CD1c-positive myeloid dendritic cell (primary cell): ENCODE measurements at regions not wholly inside any gene's neighbourhood (a gene's known extent, or its start where the extent isn't known, plus 50 kb on each side); places are given as distances from the start of the nearest gene placed in this dataset.

Experiments
- DNase-seq: peaks from one replicate; pipeline ENCODE4 v3.0.0-alpha.2; 2016; ENCODE audit errors: extremely low spot score

DNA sequence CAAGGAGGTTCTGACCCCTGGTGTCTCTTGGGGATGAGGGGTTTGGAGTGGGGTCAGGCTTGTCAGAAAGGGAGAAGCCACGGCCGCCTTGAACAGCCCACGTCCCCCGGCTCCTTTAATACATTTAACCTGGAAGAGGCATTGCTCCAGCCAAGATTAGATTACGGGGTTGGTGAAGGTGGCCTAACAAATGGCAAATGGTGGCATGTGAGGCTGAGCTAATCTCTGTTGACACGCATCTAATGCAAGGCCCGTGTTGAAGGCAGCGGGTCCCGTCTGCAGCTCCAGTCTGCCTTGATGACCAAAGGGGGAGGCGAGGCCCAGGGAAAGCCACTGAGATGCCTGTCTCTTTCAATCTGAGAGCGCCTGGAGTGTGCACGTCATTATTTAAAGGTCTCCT is 673.7 kb upstream of the TBX3 start:
- DNase-seq = no peak

- no peak for DNase-seq
These were observed 671.3 kb upstream of the TBX3 start for GRCh38 chr12:115355301-115355700.

DNA sequence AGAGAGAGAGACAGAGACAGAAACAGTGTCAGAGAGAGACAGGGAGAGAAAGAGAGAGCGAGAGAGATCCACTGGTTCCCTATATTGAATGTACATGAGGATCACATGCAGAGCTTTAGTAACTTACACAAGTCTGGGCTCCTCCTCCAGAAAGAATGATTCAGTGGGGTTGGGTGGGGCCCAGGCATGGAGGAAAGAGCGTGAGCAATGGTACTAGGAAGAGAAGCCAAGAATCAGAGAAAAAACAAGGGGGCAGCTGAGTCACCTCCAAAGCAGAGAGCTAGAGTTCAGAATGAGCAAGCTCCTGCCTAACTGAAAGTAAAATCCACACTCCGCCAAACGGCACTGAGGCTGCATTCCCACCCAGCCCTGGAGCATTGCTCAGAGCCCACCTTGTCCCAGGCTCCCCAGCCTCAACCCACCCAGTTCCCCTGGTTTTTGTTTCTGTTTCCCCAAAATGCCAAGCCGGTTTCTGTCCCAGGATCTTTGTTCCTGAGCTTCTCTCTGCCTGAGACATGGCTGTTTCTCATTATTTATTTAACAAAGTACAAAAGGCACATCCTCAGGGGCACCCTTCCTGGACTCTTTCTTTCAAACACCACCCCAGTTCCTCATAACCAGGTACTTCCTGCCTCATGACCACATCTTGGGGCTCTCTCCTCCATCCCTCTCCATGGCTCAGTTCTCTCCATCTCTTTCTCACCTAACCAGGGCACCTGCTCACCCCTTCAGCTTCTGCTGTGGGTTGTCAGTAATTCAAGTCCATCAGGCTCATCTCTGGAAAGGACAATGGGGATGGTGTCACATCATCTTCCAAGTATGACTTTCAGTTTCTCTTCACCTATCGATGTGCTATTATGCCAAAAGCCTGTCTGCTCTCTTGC is 670.3 kb upstream of the TBX3 start:
- DNase-seq = no peak

DNA sequence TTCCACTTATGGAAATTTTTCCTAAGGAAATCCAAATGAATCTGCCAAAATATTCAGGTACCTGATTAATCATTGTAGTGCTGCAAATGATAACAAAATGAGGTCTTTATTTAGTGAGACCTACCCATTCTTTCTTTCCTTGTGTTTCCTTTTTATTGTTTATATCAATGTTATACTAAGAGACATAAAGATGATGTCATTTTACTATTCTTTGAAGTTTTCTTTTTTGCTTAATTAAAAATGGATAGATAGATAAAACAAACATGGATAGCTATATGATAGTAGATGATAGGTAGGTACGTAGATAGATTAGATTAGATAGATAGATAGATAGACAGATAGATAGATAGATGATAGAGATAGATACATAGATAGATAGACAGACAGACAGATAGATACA is 669.5 kb upstream of the TBX3 start:
- no peak for DNase-seq

DNA sequence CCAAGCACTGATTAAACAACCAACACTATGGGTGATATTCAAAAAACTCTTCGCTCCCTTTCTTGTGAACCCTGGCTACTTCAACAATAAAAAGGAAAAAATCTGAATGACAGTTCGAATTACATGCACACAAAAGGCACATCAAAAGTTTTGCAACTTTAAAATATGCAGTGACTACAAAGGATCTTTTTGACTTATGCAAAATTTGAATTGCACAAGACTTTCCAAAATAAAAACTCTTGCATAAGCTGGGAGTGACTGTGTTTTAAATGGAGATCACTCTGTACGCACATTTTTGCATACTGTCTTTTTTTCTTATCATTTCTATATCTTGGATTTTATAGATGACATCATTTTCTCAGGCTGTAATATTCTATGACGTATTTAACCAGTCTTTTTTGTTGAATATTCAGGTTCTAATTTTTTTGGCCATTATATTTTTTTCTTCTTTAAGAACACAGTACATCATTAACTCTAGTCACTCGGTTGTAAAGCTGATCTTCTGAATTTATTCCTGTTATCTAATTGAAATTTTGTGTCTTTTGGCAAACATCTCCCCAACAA is 667.6 kb upstream of the TBX3 start:
- no peak for DNase-seq

GRCh38 chr12:115349711-115350110 is 665.7 kb upstream of the TBX3 start:
- DNase-seq = no peak

- DNase-seq = no peak
These were observed 664.3 kb upstream of the TBX3 start for GRCh38 chr12:115348301-115348700.

DNA sequence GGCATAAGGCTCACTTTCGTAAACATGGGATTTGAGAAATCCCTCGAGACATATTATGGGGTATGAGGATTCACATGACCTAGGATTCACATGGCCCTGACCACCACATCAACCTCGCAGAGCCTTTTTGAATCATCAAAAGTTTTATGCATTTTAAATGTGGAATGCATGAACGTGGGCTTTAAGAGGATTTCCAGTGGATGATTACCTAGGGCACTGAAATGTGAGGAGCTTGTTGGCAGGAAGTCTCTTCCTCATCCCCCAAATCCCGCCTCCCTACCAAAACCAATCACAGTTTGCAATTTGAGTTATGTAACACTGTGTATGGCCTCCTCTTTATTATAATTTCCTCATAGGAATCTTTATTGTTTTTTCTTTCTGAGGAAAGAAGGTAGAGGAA is 659.6 kb upstream of the TBX3 start:
- DNase-seq = no peak

GRCh38 chr12:115343008-115343407 is 659.0 kb upstream of the TBX3 start:
- no peak for DNase-seq

DNA sequence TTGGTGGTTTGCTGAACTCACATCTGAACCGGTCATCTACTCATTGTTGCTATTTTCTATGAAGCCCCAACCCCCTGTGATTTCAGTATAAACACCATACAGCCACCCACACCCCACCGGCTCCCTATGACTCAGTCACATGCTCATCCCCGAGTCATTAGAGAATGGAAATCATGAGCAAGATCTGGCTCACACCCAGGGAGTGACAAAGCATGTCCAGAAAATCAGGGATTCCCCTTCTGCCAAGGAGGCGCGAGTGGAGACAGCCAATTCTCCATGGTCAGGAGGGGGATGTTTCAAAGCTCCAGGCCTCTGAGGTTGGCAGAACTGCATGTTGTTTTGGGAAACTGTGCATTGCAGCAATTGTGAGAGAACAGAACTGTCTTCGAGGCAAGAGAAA is 657.5 kb upstream of the TBX3 start:
- DNase-seq = no peak

GRCh38 chr12:115338566-115339294 is 654.8 kb upstream of the TBX3 start:
- no peak for DNase-seq

DNA sequence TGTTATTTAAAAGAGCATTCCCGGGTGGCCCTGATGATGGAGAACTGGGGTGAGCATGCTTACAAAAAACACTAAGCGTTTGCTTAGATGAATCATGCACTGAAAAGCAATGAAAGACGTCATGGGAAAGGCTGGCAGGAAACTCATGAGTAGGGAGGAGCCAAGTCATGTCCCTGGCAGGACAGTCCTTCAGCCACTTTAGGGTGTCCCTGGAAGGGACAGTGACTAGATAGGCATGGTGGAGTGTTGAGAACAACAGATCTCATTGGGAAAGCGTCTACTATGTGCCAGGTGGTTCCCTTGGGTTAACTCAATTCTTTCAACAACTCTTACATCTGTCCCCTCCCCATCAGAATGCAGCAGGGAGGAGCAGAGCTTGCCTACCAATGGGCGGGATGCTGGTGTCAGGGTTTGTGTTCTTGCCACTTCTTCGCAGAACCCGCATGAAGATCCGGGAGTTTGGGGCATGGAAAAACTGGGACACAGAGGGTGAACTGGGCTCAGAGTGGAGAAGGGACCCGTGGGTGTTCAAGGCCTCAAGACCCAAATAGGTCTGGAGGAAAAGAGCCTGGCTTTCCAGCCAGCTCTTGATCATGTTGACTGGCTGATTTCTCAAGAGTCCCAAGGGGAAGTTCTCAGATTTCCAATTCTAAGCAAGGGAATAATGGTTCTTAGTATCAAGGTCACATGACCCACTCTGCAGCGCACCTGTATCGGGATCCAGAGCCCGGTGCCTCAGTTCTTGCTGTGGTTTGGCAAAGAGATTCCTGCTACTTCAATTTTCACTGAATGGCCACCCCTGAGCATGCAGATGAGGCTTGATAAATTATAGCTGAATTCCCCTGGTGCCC is 653.9 kb upstream of the TBX3 start:
- no peak for DNase-seq

GRCh38 chr12:115336506-115336905 is 652.5 kb upstream of the TBX3 start:
- no peak for DNase-seq

- DNase-seq = no peak
These were observed 651.6 kb upstream of the TBX3 start for GRCh38 chr12:115335594-115335993.

DNA sequence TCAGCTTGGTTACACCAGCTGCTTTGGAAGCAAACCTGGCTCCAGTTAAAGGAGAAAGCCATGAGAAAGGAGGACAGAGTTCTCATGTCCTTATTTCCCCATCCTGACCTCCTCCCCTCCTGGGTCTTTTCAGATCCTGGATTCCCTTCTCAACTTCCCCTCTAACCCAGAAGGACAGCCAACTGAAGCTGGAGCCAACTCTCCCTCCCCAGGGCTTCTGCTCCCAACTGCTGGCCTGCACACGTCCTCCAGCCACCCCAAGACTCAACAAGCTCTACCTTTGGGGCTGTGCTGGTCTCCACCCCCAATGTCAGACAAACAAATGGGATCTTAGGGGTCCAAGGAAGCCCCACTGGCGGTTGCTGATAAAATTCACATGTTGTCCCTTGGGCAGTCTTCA is 651.1 kb upstream of the TBX3 start:
- no peak for DNase-seq

GRCh38 chr12:115332945-115333344 is 649.0 kb upstream of the TBX3 start:
- DNase-seq = no peak

GRCh38 chr12:115325858-115326257 is 641.9 kb upstream of the TBX3 start:
- no peak for DNase-seq

- no peak for DNase-seq
These were observed 641.1 kb upstream of the TBX3 start for GRCh38 chr12:115324949-115325593.

GRCh38 chr12:115323223-115323905 is 639.4 kb upstream of the TBX3 start:
- no peak for DNase-seq

- DNase-seq = no peak
These were observed 638.3 kb upstream of the TBX3 start for GRCh38 chr12:115322275-115322674.

DNA sequence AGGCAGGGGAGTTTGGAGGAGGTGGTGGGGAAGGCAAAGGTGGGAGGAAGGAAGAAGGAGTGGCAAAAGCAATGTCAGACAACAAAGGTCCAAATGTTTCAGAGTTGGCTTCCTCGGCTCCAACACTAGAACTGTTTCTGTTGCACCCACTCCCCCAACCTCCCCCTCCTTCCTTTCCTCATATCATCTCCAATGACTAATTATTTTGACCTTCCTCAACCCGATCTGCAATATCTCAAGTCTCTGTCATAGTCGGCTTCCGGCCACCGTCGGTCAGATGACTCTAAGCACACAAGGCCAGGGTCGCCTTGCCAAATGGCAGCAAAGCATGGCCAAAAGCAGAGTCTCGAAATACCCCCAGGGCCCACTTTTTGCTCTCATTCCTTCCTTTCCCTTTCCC is 637.0 kb upstream of the TBX3 start:
- DNase-seq = no peak
